ENCODE measurements at regions not wholly inside any gene's neighbourhood (a gene's known extent, or its start where the extent isn't known, plus 50 kb on each side); places are given as distances from the start of the nearest gene placed in this dataset.

DNA sequence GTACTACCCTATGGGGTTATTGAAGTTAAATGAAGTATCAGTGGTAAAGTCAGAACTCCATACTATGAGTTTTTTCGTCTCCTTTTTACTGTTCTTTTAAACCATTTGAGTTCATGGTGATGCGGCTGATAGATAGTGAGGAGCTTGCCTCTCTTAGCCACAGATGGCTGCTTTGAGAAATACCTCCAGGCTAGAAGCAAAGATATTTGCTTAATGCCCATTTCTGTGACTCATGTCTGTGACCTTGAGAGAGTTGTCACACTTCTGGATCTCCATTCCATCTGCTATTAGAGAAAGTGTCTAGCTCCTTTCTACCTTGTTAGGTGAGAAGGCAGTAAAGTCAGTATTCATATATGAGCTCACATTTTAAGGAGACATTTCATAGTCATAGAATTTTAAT, 89.5 kb upstream of the PLXNA2 start:
- TF ChIP-seq, protein P1, sequence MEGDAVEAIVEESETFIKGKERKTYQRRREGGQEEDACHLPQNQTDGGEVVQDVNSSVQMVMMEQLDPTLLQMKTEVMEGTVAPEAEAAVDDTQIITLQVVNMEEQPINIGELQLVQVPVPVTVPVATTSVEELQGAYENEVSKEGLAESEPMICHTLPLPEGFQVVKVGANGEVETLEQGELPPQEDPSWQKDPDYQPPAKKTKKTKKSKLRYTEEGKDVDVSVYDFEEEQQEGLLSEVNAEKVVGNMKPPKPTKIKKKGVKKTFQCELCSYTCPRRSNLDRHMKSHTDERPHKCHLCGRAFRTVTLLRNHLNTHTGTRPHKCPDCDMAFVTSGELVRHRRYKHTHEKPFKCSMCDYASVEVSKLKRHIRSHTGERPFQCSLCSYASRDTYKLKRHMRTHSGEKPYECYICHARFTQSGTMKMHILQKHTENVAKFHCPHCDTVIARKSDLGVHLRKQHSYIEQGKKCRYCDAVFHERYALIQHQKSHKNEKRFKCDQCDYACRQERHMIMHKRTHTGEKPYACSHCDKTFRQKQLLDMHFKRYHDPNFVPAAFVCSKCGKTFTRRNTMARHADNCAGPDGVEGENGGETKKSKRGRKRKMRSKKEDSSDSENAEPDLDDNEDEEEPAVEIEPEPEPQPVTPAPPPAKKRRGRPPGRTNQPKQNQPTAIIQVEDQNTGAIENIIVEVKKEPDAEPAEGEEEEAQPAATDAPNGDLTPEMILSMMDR (IDR thresholded peaks at IDR 0.05) = no peak
- intact Hi-C loops (cut with micrococcal nuclease) = no loop called here
- DNase-seq = no peak
- peaks cover 30% of the 10 kb centered on the region for H3K27me3 Mint-ChIP-seq
- no peaks in the 10 kb centered on the region for H3K9me3 Mint-ChIP-seq
- no peaks in the 10 kb centered on the region for H3K4me1 Mint-ChIP-seq (ENCODE audit: low read depth)
- H3K4me3 Mint-ChIP-seq = no peak overlapping the region
- no peak for ATAC-seq
- CTCF ChIA-PET = no interaction called here
- no peak overlapping the region for H3K27ac Mint-ChIP-seq
- no peaks in the 10 kb centered on the region for H3K36me3 Mint-ChIP-seq (ENCODE audit: low read depth)
- POLR2A ChIA-PET = interaction anchor here (0.6 to 0.7 kb wide), 2 partner anchors 14 to 33 kb away, joined by 3 read pairs; no protein-coding TSS in a partner anchor

DNA sequence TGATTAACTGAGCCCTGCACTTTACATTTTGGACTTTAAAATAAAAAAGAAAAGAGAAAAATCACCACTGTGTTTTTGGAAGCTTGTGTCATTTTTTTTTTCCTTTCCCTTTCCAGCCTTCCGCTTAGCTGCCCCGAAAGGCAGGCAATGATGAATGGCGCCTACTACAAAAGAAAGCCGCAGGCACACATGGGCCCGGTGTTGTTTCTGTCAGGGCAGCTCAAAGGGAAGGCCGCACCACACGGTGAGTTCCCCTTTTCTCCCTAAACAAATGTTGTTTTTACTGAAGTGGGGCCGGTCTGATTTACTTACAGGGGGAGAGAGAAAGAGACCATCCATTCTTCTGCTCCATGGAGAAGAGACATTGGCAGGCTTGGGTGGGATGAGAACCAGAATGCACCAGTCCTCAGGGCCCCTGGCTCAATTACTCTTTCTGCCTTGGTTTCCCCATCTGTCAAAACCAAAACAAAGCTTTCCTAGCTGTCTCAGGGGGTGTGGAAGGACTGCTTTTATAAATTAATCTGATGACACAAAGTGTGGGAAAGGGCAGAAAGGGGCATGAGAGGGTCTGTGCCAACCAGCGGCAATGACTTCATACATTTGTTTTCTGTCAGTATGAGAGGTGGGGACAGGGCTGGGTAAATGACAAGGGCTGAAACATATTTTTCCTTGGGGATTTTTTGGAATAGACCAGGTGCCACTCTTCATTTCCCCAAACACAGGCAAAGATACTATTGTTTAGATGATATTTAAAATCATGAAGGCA, 91.4 kb upstream of the PLXNA2 start:
- ChIA-PET CTCF (no interaction called here), POLR2A (no interaction called here)
- intact Hi-C loops (cut with micrococcal nuclease) = no loop called here
- DNase-seq (no peak), ATAC-seq (no peak)
- TF ChIP-seq, protein P1 (IDR thresholded peaks at IDR 0.05) = no peak
- H3K4me1 Mint-ChIP-seq (ENCODE audit: low read depth) = no peaks in the 10 kb centered on the region
- H3K9me3 Mint-ChIP-seq = no peaks in the 10 kb centered on the region
- no peaks in the 10 kb centered on the region for H3K36me3 Mint-ChIP-seq (ENCODE audit: low read depth)
- H3K27me3 Mint-ChIP-seq = peaks cover 25% of the 10 kb centered on the region
- H3K27ac Mint-ChIP-seq = no peak overlapping the region
- no peak overlapping the region for H3K4me3 Mint-ChIP-seq

DNA sequence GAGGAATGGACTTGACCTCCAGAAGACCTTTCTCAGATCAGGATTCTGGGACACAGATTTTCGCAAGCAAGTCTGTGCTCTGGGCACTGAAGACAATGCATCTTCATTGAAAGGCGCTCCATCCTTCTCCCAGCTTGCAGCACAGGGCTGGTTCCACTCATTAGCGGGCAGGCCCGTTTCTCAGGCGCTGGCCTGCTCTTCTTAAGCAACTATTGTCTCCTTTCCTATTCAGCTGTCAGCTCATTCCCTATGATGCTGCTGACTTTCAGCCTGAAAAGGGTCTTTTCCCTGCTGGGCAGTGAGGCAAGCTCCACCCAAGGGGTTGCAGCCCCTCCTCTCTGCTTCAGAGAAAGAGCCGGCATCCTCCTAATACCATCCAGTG, 91.9 kb upstream of the PLXNA2 start:
- ChIA-PET POLR2A (no interaction called here), CTCF (no interaction called here)
- TF ChIP-seq, protein P1 (IDR thresholded peaks at IDR 0.05) = no peak
- Mint-ChIP-seq H3K4me1 (ENCODE audit: low read depth) (no peaks in the 10 kb centered on the region), H3K36me3 (ENCODE audit: low read depth) (no peaks in the 10 kb centered on the region), H3K4me3 (no peak overlapping the region), H3K9me3 (no peaks in the 10 kb centered on the region), H3K27ac (no peak overlapping the region), H3K27me3 (peaks cover 24% of the 10 kb centered on the region)
- intact Hi-C loops (cut with micrococcal nuclease) = no loop called here
- ATAC-seq (no peak), DNase-seq (no peak)

DNA sequence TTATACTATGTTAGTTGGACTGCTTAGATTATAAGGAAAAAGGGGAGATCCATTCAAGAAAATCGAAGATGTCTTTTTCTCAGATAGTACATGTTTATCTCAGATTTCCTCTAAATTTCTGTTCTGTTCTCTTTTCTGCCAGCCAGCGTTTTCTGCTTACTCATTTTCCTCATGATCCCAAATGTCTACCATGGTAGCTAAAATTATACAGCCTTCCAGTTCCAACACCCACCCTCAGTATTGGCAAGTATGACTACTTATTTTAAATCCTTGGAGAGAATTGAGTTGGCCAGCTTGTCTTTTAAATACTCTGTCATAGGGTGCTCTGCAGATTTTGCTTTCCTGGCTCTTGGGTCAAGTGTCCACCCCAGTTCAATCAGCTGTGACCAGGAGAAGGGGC, 95.7 kb upstream of the PLXNA2 start:
- H3K9me3 Mint-ChIP-seq = no peaks in the 10 kb centered on the region
- ChIA-PET CTCF (interaction anchor here (1.1 kb wide), 1 partner anchor 14 kb away, joined by 3 read pairs; no protein-coding TSS in a partner anchor), POLR2A (no interaction called here)
- H3K4me1 Mint-ChIP-seq (ENCODE audit: low read depth) = no peaks in the 10 kb centered on the region
- H3K4me3 Mint-ChIP-seq = no peak overlapping the region
- TF ChIP-seq, protein P1 (IDR thresholded peaks at IDR 0.05) = no peak
- DNase-seq (no peak), ATAC-seq (no peak)
- intact Hi-C loops (cut with micrococcal nuclease) = no loop called here
- H3K36me3 Mint-ChIP-seq (ENCODE audit: low read depth) = no peaks in the 10 kb centered on the region
- peaks cover 26% of the 10 kb centered on the region for H3K27me3 Mint-ChIP-seq
- no peak overlapping the region for H3K27ac Mint-ChIP-seq

DNA sequence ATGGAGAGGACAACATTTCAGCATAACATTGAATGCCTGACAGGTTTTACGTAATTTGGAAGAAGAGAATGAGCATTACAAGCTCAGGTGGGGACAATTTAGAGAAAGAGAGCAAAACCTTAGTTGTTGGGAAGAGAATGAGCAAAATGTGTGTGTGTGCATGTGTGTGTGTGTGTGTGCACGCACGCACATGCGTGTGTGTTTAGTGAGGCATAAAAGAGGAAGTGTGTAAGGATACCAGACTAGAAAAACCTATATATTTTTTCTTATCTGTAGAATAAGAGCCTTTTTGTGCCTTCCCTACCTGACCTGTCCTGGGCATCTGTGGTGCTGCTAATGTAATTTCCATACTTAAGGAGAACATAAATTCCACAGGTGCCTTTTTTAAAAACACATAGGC, 99.0 kb upstream of the PLXNA2 start:
- no peaks in the 10 kb centered on the region for H3K9me3 Mint-ChIP-seq
- no peaks in the 10 kb centered on the region for H3K36me3 Mint-ChIP-seq (ENCODE audit: low read depth)
- H3K27me3 Mint-ChIP-seq = peaks cover 21% of the 10 kb centered on the region
- TF ChIP-seq, protein P1 (IDR thresholded peaks at IDR 0.05) = no peak
- no peak for ATAC-seq
- H3K27ac Mint-ChIP-seq = no peak overlapping the region
- H3K4me3 Mint-ChIP-seq = no peak overlapping the region
- ChIA-PET CTCF (no interaction called here), POLR2A (no interaction called here)
- H3K4me1 Mint-ChIP-seq (ENCODE audit: low read depth) = no peaks in the 10 kb centered on the region
- no peak for DNase-seq
- intact Hi-C loops (cut with micrococcal nuclease) = no loop called here
